GM12878 (cell line): ENCODE measurements at regions not wholly inside any gene's neighbourhood (a gene's known extent, or its start where the extent isn't known, plus 50 kb on each side); places are given as distances from the start of the nearest gene placed in this dataset.

Source experiments
- CBX5 ChIP-seq: sonication (generic); IDR thresholded peaks from 2 replicates; pipeline ENCODE4 v1.6.1; 2016; ENCODE audit warnings: low read depth, moderate library complexity, mild to moderate bottlenecking, inconsistent platforms
- CHD2 ChIP-seq: IDR thresholded peaks from 2 replicates; pipeline ENCODE4 v1.6.1; 2011; ENCODE audit warnings: low read depth, low read length, improper control_type of control experiment, borderline replicate concordance
- CTCF ChIP-seq, 3 experiments: IDR thresholded peaks in 2 of 3; conservative IDR thresholded peaks in 1 of 3; 2 replicates each; pipeline ENCODE4 v1.5.1; 2011; ENCODE audit warnings: low read depth in 3 of 3, low read length in 3 of 3, mild to moderate bottlenecking in 3 of 3, control low read depth in 2 of 3, moderate library complexity in 2 of 3, inconsistent platforms in 1 of 3, mixed read lengths in 1 of 3; ENCODE audit not compliant: control insufficient read depth in 2 of 3, insufficient read depth in 1 of 3; ENCODE audit errors: extremely low read depth in 1 of 3
- DPF2 ChIP-seq: fragments of 450-650 bp; IDR thresholded peaks from 2 replicates; pipeline ENCODE4 v1.6.1; 2017; ENCODE audit warnings: mild to moderate bottlenecking
- E2F8 ChIP-seq: fragments of 450-650 bp; IDR thresholded peaks from 2 replicates; pipeline ENCODE4 v1.6.1; 2018; ENCODE audit warnings: mild to moderate bottlenecking, low read depth, moderate library complexity; ENCODE audit not compliant: partially characterized antibody
- ELK1 ChIP-seq: IDR thresholded peaks from 2 replicates; pipeline ENCODE4 v1.6.1; 2012; ENCODE audit warnings: low read depth, low read length, improper control_type of control experiment
- EP300 ChIP-seq, 2 experiments: fragments of 150-350 bp in 1 of 2; IDR thresholded peaks; 2 replicates each; pipeline ENCODE4 v1.6.1; 2011 to 2012; ENCODE audit warnings: low read depth in 2 of 2, low read length in 2 of 2, borderline replicate concordance in 1 of 2, improper control_type of control experiment in 1 of 2, inconsistent platforms in 1 of 2; ENCODE audit not compliant: control insufficient read depth in 1 of 2
- JUNB ChIP-seq: IDR thresholded peaks from 2 replicates; pipeline ENCODE4 v1.6.1; 2016; ENCODE audit warnings: antibody characterized with exemption, mild to moderate bottlenecking
- LARP7 ChIP-seq: fragments of 450-650 bp; IDR thresholded peaks from 2 replicates; pipeline ENCODE4 v1.6.1; 2017; ENCODE audit warnings: mild to moderate bottlenecking
- MYC ChIP-seq: IDR thresholded peaks from 2 replicates; pipeline ENCODE4 v1.6.1; 2011; ENCODE audit warnings: mild to moderate bottlenecking, low read length, moderate library complexity, inconsistent platforms; ENCODE audit not compliant: insufficient read depth, insufficient replicate concordance, insufficient read length, severe bottlenecking
- POLR2A ChIP-seq: IDR thresholded peaks from 2 replicates; pipeline ENCODE4 v1.6.1; 2011; ENCODE audit warnings: low read depth, mild to moderate bottlenecking, low read length
- RCOR1 ChIP-seq: conservative IDR thresholded peaks from 2 replicates; pipeline ENCODE4 v1.6.1; 2012; ENCODE audit warnings: low read depth, low read length, improper control_type of control experiment
- SIX5 ChIP-seq: IDR thresholded peaks from 2 replicates; pipeline ENCODE4 v1.6.1; 2011; ENCODE audit warnings: mild to moderate bottlenecking, low read depth, low read length, moderate library complexity; ENCODE audit not compliant: severe bottlenecking
- SUZ12 ChIP-seq: fragments of 200-600 bp; sonication (generic); IDR thresholded peaks from one replicate; pipeline ENCODE4 v1.6.1; 2018; ENCODE audit warnings: antibody characterized with exemption, mild to moderate bottlenecking; ENCODE audit not compliant: unreplicated experiment

DNA sequence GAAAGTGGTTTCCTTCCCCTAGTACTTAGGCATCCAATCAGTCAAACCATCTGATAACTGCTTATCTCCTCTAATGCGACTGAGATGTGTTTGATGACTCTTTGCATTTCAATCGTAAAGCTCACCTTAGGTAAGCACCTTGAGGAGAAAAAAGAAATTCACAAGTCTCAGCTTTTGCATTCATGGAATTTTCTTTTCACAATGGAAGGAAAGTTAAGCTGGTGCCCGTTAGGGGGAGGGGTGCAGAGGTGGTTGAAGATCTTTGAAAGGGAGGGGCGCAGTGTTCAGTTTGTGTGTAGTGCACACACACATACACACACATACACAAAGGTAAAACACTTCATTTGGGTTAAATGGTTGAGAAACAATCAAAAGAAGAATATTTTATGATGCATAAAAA is 87.1 kb upstream of the SALL4 start:
- TF ChIP-seq EP300 (IDR thresholded peaks at IDR 0.05; ENCODE audit: borderline replicate concordance in 1 of 2, control insufficient read depth in 1 of 2, low read depth in 2 of 2, low read length in 2 of 2) (no peak), SIX5 (no peak), CBX5 (no peak), JUNB (no peak), ELK1 (no peak), POLR2A (no peak), SUZ12 (no peak), CTCF (IDR thresholded peaks at IDR 0.05 in 2 of 3, conservative IDR thresholded peaks at IDR 0.05 in 1 of 3; ENCODE audit: control insufficient read depth in 2 of 3, extremely low read depth in 1 of 3, insufficient read depth in 1 of 3, low read depth in 3 of 3, low read length in 3 of 3) (no peak), E2F8 (no peak), CHD2 (no peak), MYC (no peak), LARP7 (no peak), RCOR1 (no peak), DPF2 (no peak)
